SK-N-MC (cell line): ENCODE measurements at regions not wholly inside any gene's neighbourhood (a gene's known extent, or its start where the extent isn't known, plus 50 kb on each side); places are given as distances from the start of the nearest gene placed in this dataset.

Experiments used
- EZH2 ChIP-seq: fragments of 200-600 bp; sonication (generic); IDR thresholded peaks from one replicate; pipeline ENCODE4 v1.6.1; 2017; ENCODE audit warnings: antibody characterized with exemption
- FOXP2 ChIP-seq: optimal IDR thresholded peaks from 2 replicates; pipeline ENCODE3; 2011; ENCODE audit warnings: mild to moderate bottlenecking, moderate library complexity; ENCODE audit not compliant: insufficient read depth; ENCODE audit errors: extremely low read length, control extremely low read depth
- POLR2AphosphoS5 ChIP-seq: IDR thresholded peaks from 2 replicates; pipeline ENCODE4 v1.6.1; 2012; ENCODE audit warnings: mild to moderate bottlenecking, low read depth, low read length, borderline replicate concordance

DNA sequence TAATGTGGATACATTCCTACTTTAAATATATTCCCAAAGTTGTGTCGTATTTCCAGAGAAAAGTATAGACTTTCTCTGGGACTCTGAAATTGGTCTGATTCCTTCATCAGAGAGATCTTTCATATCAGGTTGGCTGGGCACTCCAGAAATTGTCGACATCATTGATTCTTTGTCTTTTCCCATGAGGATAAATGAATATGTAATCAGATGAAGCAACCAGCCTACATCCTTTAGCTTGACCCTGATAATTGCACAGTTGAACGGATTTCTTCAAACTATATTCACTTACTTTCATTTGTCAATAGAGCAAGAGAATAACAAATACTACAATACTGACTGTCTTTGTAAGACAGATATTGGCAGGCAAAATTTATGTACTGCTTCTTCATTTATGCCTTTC, 680.2 kb upstream of the LRRTM4 start:
- TF ChIP-seq EZH2, result no peak
- no peak for TF ChIP-seq POLR2AphosphoS5
- TF ChIP-seq FOXP2, result no peak
